GM18502 (cell line): ENCODE measurements at regions not wholly inside any gene's neighbourhood (a gene's known extent, or its start where the extent isn't known, plus 50 kb on each side); places are given as distances from the start of the nearest gene placed in this dataset.
"Not testable (repeated sequence)": the region's sequence is repeated elsewhere in the genome, so short reads cannot be mapped to it uniquely, and the experiment has no call there.

Experiments
- ATAC-seq: cut with Tn5 transposase; IDR thresholded peaks from one replicate; pipeline ENCODE4 v1.9.1; 2021; ENCODE audit warnings: mild to moderate bottlenecking; ENCODE audit not compliant: unreplicated experiment, poor library complexity

DNA sequence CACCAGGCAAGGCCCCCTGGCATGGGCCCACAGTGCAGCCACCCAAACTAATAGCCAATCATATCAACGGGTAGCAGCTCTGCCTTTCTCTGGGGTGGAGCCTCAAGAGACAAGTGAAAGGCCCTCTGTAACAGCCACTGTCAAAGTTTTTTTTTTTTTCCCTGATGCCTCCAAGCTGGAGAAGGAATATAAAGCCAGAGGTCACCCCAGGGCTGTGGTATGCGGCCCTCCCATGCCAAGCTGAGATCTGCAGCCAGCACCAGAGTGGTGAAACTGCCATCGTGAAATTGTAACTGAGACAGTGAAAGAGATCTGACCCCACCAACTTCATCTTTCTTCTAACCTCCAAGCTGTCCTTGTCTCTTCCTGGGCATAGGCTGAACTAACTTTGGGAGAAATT lies 407.0 kb downstream of the KLHL4 start:
- no peak for ATAC-seq

DNA sequence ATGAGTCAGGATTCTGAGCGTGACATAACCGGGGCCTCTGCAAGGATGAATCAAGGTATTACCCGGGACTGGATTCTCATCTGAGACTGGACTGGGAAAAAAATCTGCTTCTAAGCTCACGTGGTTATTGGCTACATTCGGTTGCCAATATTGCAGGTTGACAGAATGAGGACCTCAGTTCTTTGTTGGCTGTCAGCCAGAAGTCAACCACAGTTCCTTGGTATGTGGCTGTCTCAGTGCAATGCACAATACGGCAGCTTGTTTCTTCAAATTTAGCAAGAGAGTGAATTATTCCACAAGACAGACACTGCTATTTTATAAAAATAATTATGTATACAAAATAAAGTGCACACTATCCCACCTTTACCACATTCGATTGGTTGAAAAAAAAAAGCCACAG lies 424.2 kb downstream of the KLHL4 start:
- no peak for ATAC-seq

DNA sequence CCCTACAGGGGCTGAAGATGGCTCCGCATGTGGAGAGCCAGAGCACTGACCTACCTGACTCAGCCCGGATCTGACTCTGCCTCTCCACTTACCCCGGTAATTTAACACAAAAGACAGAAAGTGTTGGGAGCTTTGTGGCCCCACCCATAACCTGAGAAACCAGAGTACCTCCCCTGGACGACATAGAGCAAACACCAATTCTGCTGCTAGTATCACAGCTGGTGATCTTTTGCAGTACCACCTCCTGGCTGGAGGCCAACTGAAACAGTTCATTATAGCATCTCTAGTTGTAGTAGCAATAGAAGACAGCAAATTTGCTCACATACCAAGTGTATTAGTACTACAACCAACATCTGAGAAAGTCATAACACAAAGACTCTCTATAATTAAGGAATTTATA lies 443.9 kb downstream of the KLHL4 start:
- ATAC-seq: no peak

DNA sequence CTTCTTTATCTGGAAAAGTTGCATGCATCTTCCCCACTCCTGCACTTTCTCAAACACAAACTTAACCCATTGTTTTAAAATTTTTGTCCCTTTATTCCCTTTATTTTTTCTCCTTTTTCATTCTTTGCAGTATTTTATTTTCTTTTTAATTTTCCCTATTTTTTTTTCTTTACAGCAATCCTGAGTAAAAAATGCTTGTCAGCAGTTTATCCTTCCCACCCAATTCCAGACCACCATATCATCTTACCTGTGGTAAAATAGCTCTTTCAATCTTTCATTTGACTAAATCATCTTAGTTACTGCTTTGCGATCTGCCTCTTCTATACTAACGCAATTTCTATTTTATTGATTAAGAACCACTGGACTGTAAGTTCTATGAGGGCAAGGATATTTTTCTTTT lies 450.5 kb downstream of the KLHL4 start:
- ATAC-seq: no peak

DNA sequence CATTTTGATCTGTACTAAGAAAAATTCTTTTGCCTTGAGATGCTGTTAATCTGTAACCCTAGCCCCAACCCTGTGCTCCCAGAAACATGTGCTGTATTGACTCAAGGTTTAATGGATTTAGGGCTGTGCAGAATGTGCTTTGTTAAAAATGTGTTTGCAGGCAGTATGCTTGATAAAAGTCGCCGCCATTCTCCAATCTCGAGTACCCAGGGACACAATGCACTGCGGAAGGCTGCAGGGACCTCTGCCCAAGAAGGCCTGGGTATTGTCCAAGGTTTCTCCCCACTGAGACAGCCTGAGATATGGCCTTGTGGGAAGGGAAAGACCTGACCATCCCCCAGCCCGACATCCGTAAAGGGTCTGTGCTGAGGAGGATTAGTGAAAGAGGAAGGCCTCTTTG lies 454.5 kb downstream of the KLHL4 start:
- not testable (repeated sequence) for ATAC-seq

DNA sequence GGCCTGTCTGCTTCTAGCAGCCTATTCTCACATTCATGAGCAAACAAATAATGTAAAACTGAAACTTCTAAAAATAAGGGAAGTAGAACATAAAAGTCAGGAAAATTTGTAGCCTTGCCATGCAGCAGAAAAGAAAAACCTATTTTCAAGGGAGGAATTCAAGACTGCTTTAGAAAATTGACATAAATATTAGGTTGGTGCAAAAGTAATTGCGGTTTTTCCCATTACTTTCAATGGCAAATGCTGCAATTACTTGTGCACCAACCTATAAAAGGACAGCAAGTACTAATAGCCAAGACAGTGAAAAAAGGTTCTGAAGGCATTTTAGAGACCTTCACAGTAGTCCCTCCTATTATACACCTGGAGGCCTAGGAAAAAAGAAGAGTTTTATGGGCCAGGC lies 457.8 kb downstream of the KLHL4 start:
- ATAC-seq: no peak

DNA sequence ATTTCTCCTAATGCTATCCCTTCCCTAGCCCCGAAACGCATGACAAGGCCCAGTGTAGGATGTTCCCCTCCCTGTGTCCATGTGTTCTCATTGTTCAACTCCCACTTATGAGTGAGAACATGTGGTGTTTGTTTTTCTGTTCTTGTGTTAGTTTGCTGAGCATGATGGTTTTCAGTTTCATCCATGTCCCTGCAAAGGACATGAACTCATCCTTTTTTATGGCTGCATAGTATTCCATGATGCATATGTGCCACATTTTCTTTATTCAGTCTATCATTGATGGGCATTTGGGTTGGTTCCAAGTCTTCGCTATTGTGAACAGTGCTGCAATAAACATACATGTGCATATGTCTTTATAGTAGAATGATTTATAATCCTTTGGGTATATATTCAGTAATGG lies 490.3 kb downstream of the KLHL4 start:
- ATAC-seq: not testable (repeated sequence)

DNA sequence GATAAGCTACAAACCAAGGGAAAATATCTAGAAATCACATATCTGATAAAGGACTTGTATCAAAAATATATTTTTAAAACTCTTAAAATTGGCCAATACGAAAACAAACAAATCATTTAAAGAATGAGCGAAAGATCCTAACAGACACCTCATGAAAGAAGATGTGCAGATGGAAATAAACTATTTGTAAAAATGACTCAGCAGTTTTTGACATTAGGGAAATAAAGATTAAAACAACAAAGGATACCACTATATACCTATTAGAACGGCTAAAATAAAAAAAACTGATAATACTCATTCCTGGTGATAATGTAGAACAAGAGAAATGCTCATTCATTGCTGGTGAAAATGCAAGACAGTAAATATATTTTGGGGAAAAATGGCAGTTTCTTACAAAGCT lies 506.4 kb downstream of the KLHL4 start:
- no peak for ATAC-seq

DNA sequence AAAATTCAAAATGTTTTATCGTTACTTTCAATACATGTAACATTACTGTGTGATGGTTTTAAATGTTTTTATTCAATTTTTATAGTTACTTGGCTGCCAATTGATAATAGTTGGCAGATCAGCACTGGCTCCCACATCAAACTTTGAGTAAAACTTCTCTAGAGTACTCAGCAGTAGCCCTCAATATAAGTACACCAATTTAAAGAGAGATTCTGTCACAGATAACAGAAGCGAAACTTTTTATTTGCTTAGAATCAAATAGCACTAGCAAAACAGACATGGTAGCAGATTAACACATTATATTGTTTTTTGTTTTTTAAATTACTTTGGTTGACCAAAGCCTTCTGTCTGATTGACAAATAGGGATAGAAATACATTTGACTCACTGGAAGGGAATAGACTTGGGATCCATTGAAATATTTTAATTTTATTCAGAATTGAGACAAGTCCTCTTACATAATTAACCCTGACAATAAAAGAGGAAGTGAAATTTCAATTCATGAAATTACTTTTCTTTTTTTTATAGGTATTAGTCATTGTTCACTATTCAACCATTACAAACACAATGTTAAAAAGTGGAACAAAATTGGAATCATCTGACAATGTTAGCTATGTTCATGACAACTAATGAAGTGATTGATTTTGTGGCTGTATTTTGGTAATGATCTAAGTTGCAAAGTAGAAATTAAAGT lies 554.9 kb downstream of the KLHL4 start:
- no peak for ATAC-seq

DNA sequence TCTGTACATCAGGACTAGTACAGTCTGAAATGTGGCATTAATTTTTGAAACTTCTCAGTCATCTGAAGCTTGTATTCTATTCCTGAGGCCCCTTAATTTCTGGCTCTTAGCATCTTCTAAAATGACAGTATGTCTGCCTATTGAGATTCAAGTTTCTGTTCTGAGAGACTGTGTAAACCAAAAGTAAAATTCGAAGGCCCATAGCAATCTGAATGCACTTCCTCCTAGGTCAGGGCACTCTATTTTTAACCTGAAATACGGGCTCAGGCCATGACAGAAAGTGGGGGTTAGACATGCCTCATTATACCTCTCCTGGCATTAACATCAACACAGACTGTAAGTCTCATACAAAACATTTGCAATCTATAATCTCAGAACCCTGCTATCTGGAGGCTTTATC lies 584.4 kb downstream of the KLHL4 start:
- no peak for ATAC-seq

DNA sequence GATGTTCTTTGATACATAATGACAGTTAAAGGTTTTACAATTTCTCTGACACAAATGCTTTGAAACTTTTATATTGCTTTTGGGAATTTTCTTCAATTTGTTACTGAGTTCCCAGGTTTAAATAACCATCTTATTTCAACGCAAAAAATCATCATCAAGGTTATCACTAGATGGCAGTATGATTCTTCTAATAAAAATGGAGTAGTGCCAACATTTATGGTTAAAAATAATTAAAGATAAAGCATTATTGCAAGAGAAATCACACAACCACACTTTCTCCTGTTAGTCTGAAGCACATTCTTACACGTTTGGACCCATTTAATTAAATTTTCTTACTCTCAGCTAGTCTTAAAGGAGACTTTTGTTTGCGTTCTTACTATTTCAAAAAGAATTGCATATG lies 611.3 kb upstream of the CPXCR1 start:
- ATAC-seq: no peak

DNA sequence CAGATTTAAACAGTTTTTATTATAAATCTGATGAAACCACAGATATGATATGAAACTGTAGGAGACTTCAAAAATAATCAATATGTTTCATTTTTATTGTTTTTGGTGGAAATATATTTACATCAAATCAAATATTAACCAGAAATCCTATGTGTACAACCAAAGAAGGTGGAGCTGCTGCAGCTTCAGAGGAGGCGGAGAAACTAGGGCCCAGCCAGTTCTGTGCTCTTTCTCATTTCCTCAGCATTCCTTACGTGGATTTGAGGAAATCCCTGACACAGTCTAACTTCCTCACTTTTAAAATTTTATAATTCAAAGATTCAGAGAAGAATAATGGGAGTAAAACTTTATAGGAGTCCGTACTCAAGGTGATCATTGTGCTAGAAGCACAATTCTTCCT lies 610.7 kb upstream of the CPXCR1 start:
- no peak for ATAC-seq

DNA sequence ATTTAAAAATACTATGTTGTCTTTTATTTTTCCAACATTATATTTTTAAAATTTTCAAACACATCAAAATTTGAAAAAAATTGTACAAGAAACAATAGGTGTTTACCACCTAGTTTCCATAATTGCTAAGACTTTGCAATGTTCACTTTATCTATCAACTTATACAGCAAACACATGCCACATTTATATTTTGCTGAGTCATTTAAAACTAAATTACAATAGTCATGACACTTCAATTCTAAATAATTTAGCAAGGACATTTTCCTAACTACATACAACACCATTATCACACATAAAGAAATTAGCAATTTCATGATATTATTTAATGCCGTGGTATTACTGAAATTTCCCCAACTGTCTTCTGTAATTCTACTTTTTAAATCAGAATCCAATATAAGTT lies 600.4 kb upstream of the CPXCR1 start:
- ATAC-seq: no peak

DNA sequence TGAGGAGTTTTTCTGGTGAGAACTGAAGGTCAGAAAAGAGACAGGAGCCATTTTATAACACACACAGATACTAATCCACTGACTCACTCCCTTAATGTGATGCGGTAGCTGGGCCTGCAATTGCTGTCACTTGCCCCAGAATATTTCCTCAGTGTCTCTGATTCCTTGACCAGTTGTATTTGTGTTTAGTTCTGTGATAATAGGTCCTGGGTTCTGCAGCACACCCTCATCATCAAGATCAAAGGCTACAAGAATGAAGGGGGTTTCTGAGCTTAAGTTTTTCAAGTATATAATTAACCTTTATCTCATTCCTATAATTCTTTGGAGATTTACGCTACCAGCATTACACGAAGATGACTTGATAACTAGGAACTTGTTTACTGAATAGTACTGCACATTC lies 576.5 kb upstream of the CPXCR1 start:
- ATAC-seq: no peak

DNA sequence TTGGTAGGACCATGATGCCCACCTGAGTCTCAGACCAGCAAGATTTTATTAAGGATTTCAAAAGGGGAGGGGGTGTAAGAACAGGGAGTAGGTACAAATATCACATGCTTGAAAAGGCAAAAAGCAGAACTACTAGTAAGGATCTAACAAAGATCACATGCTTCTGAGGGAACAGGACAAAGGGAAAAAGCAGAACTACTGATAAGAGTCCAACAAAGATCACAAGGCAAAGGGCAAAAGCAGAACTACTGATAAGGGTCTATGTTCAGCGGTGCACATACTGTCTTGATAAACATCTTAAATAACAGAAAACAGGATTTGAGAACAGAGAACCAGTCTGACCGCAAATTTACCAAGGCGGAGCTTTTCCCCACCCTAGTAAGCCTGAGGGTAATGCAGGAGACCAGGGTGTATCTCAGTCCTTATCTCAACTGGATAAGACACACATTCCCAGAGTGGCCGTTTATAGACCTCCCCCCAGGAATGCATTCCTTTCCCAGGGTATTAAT lies 573.0 kb upstream of the CPXCR1 start:
- not testable (repeated sequence) for ATAC-seq

DNA sequence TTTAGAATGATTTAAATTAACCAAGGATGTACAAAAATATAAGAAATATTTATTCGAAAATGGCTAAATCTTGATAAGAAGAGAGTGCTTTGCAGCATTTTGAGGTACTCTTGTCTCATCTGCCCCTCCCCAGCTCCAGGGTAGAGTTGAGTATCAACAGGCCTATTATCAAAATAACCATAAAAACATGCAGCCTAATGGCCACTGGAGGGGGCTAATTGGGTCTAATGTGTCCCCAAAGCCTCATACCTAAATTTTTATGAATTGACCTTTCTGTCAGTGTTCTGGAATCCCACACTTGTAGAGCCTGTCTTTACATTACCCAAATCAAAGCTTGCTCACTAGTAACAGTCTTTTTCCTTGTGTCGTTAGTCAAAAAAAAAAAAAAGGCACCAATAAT lies 544.9 kb upstream of the CPXCR1 start:
- no peak for ATAC-seq

DNA sequence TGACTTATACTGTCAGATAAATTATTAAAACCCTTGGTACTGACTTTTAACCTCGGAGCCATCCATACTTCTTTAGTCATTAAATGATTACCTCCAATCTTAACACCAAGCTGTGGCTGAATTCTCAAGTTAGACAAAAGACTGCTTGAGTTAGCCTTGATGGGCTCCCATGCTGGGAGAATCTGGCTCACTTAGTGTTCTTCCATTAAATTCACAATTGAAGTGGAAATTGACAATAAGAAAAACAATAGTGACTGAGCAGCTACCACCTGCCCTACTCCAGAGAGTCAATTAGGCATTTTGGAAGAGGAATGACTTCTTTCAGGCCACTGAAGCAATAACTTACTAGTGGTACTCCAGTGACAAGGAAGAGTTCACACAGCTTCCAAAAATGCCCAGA lies 503.0 kb upstream of the CPXCR1 start:
- no peak for ATAC-seq

DNA sequence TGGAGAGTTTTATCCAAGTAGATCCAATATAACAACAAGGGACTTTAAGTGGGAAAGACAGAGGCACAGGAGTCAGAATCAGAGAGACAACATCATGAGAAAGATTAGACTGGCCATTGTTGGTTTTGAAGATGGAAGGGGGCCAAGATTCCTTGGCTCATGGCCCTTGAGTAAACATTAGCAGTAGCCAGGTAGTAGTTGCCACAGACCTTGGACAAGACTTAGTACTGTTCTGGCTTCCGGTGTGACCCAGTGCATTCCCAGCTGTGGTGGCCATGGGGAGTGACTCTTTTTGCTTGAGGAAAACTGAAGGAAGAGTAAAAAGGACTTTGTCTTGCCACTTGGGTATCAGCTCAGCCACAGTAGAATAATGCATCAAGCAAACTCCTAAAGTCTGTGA lies 462.2 kb upstream of the CPXCR1 start:
- ATAC-seq: no peak

DNA sequence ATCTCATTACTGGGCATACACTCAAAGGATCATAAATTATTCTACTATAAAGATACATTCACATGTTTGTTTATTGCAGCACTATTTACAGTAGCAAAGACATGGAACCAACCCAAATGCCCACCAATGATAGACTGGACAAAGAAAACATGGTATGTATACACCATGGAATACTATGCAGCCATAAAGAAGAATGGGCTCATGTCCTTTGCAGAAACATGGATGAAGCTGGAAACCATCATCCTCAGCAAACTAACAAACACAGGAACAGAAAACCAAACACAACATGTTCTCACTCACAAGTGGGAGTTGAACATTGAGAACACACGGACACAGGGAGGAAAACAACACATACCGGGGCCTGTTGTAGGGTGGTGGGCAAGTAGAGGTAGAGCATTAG lies 433.1 kb upstream of the CPXCR1 start:
- ATAC-seq: not testable (repeated sequence)

DNA sequence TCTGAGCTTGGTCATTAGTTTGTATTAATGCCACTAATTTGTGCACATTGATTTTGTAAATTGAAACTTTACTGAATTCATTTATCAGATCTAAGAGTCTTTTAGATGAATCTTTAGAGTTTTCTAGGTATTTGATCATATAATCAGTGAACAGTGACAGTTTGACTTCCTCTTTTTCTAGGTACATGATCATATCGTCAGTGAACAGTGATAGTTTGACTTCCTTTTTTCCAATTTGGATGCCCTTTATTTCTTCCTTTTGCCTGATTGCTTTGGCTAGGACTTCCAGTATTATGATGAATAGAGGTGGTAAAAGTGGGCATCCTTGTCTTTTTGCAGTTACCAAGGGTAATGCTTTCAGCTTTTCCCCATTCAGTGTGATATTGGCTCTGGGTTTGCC lies 421.4 kb upstream of the CPXCR1 start:
- ATAC-seq: no peak

DNA sequence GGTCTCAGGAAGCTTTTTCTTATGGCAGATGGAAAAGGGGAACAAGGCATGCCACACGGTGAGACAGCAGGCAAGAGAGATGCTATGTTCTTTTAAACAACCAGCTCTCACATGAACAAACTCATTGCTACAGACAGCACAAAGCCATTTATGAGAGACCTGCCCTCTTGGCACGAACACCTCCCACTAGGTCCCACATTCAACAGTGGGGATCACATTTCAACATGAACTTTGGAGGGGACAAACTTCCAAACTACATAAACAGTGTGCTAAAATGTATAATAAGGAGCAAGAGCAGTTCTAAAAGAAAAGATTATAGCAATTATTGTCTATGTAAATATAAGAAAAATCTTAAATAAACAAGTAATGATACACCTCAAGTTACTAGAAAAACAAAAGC lies 391.8 kb upstream of the CPXCR1 start:
- ATAC-seq: no peak

DNA sequence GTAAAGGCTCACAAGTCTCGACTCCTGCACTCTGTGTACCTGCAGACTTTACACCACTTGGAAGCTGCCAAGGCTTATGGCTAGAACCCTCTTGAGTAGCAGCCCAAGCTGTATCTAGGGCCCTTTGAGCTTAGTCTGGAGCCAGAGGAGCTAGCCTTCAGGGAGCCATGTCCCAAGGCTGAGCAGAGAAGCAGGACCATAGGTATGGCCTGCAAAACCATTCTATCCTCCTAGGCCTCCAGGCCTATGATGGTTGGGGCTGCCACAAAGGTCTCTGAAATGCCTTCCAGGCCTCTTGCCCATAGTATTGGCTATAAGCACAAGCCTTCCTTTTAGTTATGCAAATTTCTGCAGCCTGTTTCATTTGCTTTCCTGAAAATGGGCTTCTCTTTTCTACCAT lies 380.7 kb upstream of the CPXCR1 start:
- ATAC-seq: no peak

DNA sequence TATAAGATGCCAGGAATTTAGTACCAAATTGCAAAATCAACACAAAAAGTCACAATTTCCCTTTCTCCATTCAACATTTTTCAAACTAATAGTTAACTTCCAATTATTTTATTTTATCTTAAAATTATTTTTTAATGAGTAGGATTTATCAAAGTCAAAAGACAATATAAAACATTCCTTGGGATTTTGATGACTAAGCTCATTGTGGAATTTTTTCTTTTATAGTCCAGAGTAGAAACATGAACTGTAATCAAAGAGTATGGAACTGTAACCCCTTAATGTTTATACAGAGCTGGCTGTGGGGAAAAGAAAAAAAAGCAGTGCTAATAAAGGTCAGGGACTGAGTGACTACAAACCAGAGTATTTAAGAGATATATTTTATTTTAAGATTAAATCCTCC lies 368.6 kb upstream of the CPXCR1 start:
- ATAC-seq: no peak
